Coronary artery (tissue), 2 donors: ENCODE measurements at regions not wholly inside any gene's neighbourhood (a gene's known extent, or its start where the extent isn't known, plus 50 kb on each side); places are given as distances from the start of the nearest gene placed in this dataset.

ENCODE experiments used
- DNase-seq: peaks from one replicate; pipeline ENCODE4 v3.0.0-alpha.2; 2017; ENCODE audit warnings: low spot score
- H3K27ac ChIP-seq, 2 donors: fragments of 200-600 bp; sonication (generic); one replicate each; pipeline ENCODE4 v1.5.1; 2016 to 2019
- H3K4me3 ChIP-seq: fragments of 200-600 bp; sonication (generic); 2 replicates; pipeline ENCODE4 v1.5.1; 2016; ENCODE audit warnings: mild to moderate bottlenecking, moderate library complexity
- CTCF ChIP-seq: fragments of 200-600 bp; sonication (generic); IDR thresholded peaks from one replicate; pipeline ENCODE4 v1.5.1; 2019; ENCODE audit warnings: antibody characterized with exemption

GRCh38 chr6:170130201-170130621 is 160.7 kb downstream of the DLL1 start:
- H3K4me3 ChIP-seq, result no peak overlapping the region
- no peak overlapping the region for H3K27ac ChIP-seq
- no peak for TF ChIP-seq CTCF
- peak; percentile 61 for DNase-seq

GRCh38 chr6:170129691-170130171 is 161.1 kb downstream of the DLL1 start:
- TF ChIP-seq CTCF, result no peak
- DNase-seq, result peak; percentile 65
- H3K4me3 ChIP-seq, result no peak overlapping the region
- H3K27ac ChIP-seq, result no peak overlapping the region

GRCh38 chr6:170128811-170129681 is 161.8 kb downstream of the DLL1 start:
- H3K27ac ChIP-seq, result no peak overlapping the region
- no peak for TF ChIP-seq CTCF
- peak; percentile 65 for DNase-seq
- H3K4me3 ChIP-seq, result no peak overlapping the region

GRCh38 chr6:170128346-170128745 is 162.5 kb downstream of the DLL1 start:
- no peak for DNase-seq
- H3K4me3 ChIP-seq, result no peak overlapping the region
- no peak overlapping the region for H3K27ac ChIP-seq
- TF ChIP-seq CTCF, result no peak

- no peak for TF ChIP-seq CTCF
- H3K4me3 ChIP-seq, result no peak overlapping the region
- DNase-seq, result peak; percentile 26
- no peak overlapping the region for H3K27ac ChIP-seq
Observed at GRCh38 chr6:170127151-170127550, 163.7 kb downstream of the DLL1 start.

GRCh38 chr6:170125456-170126300 is 165.2 kb downstream of the DLL1 start:
- Histone ChIP-seq H3K27ac (no peak overlapping the region), H3K4me3 (no peak overlapping the region)
- TF ChIP-seq CTCF, result no peak
- DNase-seq, result peak; percentile 60
